DOHH2 (cell line): ENCODE measurements at regions not wholly inside any gene's neighbourhood (a gene's known extent, or its start where the extent isn't known, plus 50 kb on each side); places are given as distances from the start of the nearest gene placed in this dataset.

Experiments used
- CTCF ChIP-seq: fragments of 200-600 bp; sonication (generic); IDR thresholded peaks from one replicate; pipeline ENCODE4 v1.5.1; 2014; ENCODE audit warnings: antibody characterized with exemption, mild to moderate bottlenecking, low read depth, low read length; ENCODE audit not compliant: poor library complexity, severe bottlenecking
- EZH2phosphoT487 ChIP-seq: fragments of 200-600 bp; sonication (generic); IDR thresholded peaks from 2 replicates; pipeline ENCODE4 v1.6.1; 2017; ENCODE audit warnings: borderline replicate concordance, mild to moderate bottlenecking, antibody characterized with exemption, low read length, moderate library complexity, mixed read lengths

GRCh38 chr6:66094615-66095014 lies 387.6 kb upstream of the EYS start:
- TF ChIP-seq CTCF (no peak), EZH2phosphoT487 (no peak)
